Activated CD4-positive, alpha-beta T cell treated with anti-CD3 and anti-CD28 coated beads, Interleukin-10, Interleukin-2, amounts not matched to agents 100 ng/mL and 50 ng/mL, durations not matched to agents 16 hours and 8 hours (primary cell): ENCODE measurements at regions not wholly inside any gene's neighbourhood (a gene's known extent, or its start where the extent isn't known, plus 50 kb on each side); places are given as distances from the start of the nearest gene placed in this dataset.

Source experiments
- DNase-seq: peaks from one replicate; pipeline ENCODE4 v3.0.0-alpha.2; 2020

- DNase-seq: no peak
These were observed 94.8 kb upstream of the CYP1B1 start for GRCh38 chr2:38170733-38171132.

GRCh38 chr2:38170067-38170466, 94.1 kb upstream of the CYP1B1 start:
- DNase-seq: no peak

- no peak for DNase-seq
These were observed 92.9 kb upstream of the CYP1B1 start for GRCh38 chr2:38168710-38169480.

DNA sequence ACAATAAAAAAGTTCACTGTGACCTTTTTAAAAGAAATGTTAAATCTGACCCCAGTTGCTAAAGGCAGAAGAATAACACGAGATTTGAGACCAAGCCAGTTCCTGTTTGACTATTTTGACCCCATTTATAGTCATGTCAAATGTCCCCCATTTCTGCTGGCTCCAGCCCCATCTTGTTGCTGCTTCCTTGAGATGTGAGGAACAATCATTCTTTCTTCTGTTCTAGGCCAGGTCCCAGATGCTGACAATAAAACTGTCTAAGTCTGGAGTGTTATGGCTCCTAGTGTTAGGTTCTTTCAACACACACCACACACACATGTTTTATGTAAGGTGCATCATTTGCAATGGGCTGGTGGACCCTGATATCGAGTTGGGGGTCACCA, 92.0 kb upstream of the CYP1B1 start:
- DNase-seq: no peak

- no peak for DNase-seq
These were observed 89.7 kb upstream of the CYP1B1 start for GRCh38 chr2:38165698-38166097.

- DNase-seq: no peak
These were observed 88.9 kb upstream of the CYP1B1 start for GRCh38 chr2:38164881-38165280.

DNA sequence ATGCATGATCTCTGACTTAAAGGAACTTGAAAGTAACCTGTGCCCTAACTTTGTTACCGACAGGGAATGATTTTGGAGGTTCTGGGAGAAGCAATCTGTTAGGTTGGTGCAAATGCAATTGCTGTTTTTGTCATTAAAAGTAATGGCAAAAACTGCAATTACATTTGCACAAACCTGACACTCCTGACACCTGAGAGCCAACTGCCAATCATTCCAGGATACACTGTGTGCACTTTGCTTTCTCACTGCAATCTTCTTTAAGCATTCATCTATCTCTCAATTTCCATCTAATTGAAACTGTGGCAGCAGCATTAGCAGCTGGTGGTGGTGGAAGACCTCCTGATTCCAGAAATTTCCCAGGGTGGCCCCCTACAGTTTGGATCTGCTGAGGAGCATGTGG, 87.6 kb upstream of the CYP1B1 start:
- no peak for DNase-seq

- no peak for DNase-seq
These were observed 87.1 kb upstream of the CYP1B1 start for GRCh38 chr2:38163006-38163405.

DNA sequence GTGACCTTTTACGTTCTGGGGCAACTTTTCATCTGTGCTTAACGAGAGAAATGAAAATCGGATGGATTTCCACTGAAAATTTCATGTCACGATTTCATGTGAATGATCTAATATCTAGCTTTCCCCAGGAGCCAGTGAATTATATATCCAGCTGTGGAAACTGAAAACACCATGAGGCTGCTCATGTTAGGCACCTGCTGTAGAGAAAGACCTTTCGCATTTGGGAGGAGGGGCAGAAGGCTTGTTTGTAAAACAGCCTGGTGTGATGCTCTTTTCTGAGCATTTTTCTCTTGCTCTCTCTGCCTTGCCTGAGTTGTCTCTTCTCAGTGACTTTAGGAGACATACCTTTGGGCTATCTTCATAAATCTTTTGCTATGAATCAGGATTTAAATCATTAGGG, 84.6 kb upstream of the CYP1B1 start:
- no peak for DNase-seq

GRCh38 chr2:38159597-38159996, 83.6 kb upstream of the CYP1B1 start:
- no peak for DNase-seq

- DNase-seq: no peak
These were observed 83.2 kb upstream of the CYP1B1 start for GRCh38 chr2:38159191-38159590.

DNA sequence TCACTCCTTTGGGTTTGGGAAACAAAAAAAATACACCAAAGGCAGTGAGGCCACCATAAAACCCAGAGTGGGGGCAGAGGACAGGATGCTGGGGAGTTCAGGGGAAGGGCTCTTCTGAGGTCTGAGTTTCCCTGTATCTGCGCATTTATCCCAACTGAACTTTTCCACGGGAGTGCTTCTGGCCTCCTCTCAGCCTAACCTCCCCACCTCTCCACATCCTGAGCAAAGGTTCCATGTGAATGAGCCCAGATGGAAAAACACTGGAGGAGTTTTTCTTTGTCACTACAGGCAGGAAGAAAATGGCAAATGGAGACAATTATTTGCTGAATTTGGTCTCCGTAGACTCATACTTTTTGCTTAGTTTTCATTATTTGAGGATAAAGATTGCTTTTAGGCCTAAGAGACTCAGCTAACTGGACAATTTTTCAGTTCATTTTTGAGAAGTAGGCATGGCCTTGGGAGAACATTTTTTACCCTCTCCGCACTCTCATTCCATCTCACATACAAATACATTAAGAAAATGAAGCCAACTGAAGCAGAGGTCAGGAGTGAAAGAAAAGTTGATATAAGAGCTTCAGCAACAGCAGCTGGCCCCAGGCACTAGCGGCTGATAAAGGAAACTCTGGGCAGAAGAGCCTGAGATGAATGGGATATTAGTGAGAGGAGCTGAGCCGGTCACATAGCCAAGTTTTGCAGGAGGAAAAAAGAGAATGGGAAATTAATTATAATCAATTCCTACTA, 82.6 kb upstream of the CYP1B1 start:
- DNase-seq: no peak

- no peak for DNase-seq
These were observed 80.5 kb upstream of the CYP1B1 start for GRCh38 chr2:38156436-38156835.

- DNase-seq: no peak
These were observed 79.1 kb upstream of the CYP1B1 start for GRCh38 chr2:38155015-38155414.

DNA sequence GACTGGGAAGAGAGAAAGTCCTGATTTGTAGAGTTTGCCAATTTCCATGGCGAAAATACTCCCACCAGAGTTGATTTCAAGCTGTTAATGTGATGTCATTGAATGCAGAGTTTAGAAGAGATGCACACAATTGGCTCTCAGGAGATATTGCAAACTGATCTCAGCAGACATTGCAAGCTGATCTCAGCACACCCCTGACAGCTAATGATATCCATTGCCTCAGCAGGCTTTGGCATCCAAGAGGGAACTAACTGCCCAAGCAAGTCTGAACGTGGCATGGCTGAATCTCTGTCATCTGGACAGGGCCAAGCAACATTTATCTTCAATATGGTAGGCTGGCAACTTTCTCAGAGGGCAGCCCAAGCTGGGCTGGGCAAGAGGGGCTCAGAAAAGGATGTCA, 78.4 kb upstream of the CYP1B1 start:
- DNase-seq: no peak

GRCh38 chr2:38153476-38154135, 77.7 kb upstream of the CYP1B1 start:
- no peak for DNase-seq

DNA sequence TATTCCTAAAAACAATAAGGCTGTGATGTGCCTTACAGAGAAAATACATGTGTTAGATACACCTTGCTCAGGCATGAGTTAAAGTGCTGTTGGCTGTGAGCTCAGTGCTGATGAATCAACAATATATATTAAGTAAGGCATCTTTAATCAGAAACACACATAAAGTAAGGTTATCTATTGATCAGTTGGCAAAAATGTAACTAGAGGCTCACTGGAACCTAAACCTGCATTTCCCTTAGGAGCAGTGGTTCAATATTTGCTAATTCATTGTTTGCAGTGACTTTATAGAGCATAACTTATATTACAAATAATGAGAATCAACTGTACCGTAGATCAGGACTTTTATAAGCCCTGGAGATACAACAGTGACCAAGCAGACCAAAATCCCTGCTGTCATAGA, 77.0 kb upstream of the CYP1B1 start:
- no peak for DNase-seq

GRCh38 chr2:38152035-38152434, 76.1 kb upstream of the CYP1B1 start:
- no peak for DNase-seq

DNA sequence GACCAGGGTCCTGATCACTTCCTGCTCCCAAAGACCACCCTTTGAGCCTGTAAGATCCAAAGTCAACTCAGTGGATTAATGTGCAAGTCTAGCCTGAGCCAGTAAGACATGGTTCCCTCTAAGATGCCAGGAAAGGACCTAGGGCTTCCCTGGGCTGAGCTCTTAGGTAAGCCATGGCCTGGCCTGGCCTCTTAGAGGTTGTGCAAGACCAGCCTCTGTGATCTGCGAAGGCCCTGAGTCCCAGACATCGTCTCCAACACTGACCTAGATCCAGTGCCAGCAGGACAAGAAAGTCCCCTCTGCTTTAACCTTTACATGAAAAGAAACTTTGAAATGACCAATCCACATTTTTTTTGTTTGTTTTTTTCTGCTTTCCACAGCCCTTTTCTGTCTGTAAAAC, 73.6 kb upstream of the CYP1B1 start:
- DNase-seq: no peak

- DNase-seq: no peak
These were observed 72.5 kb upstream of the CYP1B1 start for GRCh38 chr2:38148501-38148900.

DNA sequence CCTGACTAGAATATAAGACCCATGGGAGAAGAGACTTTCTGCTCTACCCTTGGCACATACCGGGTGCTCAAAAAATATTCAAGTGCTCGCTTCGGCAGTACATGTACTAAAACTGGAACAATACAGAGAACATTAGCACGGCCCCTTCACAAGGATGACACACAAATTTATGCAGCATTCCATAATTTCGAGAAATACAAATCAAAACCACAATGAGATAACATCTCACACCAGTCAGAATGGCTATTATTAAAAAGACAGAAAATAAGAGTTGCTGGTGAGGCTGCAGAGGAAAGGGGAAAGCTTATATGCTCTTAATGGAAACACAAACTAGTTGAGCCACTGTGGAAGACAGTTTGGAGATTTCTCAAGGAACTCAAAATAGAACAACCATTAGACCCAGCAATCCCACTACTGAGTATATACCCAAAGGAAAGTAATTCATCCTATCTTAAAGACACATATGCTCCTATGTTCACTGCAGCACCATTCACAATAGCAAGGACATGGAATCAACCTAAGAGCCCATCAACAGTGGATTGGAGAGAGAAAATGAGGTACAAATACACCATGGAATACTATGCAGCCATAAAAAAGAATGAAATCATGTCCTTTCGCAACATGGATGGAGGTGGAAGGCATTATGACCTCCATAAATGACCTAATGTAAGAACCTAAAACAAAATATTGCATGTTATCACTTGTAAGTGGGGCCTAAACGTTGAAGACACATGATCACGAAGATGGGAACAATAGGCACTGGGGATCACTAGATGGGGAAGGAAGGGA, 71.6 kb upstream of the CYP1B1 start:
- DNase-seq: no peak

- peak; percentile 46 for DNase-seq
These were observed 71.0 kb upstream of the CYP1B1 start for GRCh38 chr2:38146907-38147307.

GRCh38 chr2:38146275-38146906, 70.4 kb upstream of the CYP1B1 start:
- DNase-seq: peak; percentile 31
